ENCODE measurements at regions not wholly inside any gene's neighbourhood (a gene's known extent, or its start where the extent isn't known, plus 50 kb on each side); places are given as distances from the start of the nearest gene placed in this dataset.

DNA sequence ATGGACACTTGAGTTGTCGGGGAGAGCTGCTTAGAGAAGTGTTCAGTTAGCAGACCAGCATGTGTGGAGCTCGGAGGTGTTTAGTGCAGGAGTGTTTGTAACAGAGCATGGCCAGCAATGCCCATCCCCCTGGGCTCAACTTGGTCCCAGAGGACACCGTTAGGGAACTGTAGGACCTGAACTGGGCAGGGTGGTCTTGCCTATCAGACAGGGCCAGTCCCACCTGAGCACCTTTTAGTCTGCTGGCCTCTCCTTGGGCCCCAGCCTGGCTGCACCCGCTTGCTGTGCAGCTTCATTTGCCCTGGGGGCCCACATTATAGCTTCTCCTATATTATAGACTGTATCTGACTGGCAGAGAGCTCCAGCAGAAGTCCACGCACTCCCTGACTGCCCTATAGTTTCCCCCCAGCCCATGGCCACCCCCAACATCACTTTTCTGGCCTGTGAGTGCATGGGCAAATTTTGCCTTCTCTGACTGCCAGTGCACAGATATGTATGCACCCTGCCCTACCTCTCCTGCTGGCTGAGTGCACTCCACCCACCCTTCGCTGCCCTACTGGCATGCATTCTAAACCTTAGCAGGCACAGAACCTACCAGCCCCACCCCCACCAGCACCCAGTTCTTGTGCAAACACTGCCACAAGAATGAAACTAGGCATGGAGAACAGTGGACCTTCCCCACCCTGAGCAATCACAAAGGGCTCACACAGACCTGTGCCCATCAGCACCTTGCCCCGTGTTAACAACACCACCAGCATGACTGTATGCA lies 1030.6 kb upstream of the GHITM start:
- no peak for DNase-seq (ENCODE audit: low read depth)
- H3K4me3 ChIP-seq (ENCODE audit: low read depth, low read length), result no peak overlapping the region
- TF ChIP-seq, protein P1, sequence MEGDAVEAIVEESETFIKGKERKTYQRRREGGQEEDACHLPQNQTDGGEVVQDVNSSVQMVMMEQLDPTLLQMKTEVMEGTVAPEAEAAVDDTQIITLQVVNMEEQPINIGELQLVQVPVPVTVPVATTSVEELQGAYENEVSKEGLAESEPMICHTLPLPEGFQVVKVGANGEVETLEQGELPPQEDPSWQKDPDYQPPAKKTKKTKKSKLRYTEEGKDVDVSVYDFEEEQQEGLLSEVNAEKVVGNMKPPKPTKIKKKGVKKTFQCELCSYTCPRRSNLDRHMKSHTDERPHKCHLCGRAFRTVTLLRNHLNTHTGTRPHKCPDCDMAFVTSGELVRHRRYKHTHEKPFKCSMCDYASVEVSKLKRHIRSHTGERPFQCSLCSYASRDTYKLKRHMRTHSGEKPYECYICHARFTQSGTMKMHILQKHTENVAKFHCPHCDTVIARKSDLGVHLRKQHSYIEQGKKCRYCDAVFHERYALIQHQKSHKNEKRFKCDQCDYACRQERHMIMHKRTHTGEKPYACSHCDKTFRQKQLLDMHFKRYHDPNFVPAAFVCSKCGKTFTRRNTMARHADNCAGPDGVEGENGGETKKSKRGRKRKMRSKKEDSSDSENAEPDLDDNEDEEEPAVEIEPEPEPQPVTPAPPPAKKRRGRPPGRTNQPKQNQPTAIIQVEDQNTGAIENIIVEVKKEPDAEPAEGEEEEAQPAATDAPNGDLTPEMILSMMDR (IDR thresholded peaks at IDR 0.05; ENCODE audit: insufficient read depth, low read depth, low read length, missing control alignments), result no peak

DNA sequence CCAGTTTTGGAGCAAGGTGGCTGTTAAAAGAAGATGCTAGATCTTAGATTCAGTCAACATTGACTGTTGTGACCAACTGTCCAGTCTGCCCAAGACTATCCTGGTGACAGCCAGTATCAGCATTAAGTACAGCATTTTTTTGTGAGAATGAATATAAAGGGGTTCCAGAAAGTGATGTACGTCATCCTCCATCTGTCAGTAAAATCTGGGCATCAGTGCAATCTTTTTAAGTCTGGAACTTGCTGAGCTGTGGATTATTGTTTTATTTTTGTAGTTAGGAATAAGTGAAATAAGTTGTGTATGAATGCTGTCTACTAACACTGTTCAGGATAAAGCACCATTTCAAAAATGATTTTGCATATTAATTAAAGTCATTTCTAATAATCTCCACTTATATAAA lies 1020.0 kb upstream of the GHITM start:
- TF ChIP-seq, protein P1 (IDR thresholded peaks at IDR 0.05; ENCODE audit: insufficient read depth, low read depth, low read length, missing control alignments), result no peak
- no peak for DNase-seq (ENCODE audit: low read depth)
- H3K4me3 ChIP-seq (ENCODE audit: low read depth, low read length), result no peak overlapping the region

GRCh38 chr10:83122336-83122735 lies 1017.0 kb upstream of the GHITM start:
- no peak for DNase-seq (ENCODE audit: low read depth)
- TF ChIP-seq, protein P1 (IDR thresholded peaks at IDR 0.05; ENCODE audit: insufficient read depth, low read depth, low read length, missing control alignments), result no peak

GRCh38 chr10:83127942-83128575 lies 1011.2 kb upstream of the GHITM start:
- DNase-seq (ENCODE audit: low read depth), result no peak
- no peak overlapping the region for H3K4me3 ChIP-seq (ENCODE audit: low read depth, low read length)
- TF ChIP-seq, protein P1 (IDR thresholded peaks at IDR 0.05; ENCODE audit: insufficient read depth, low read depth, low read length, missing control alignments), result no peak

More at GRCh38 chr10:83122336-83122735, 1017.0 kb upstream of the GHITM start:
- no peak overlapping the region for H3K4me3 ChIP-seq (ENCODE audit: low read depth, low read length)

DNA sequence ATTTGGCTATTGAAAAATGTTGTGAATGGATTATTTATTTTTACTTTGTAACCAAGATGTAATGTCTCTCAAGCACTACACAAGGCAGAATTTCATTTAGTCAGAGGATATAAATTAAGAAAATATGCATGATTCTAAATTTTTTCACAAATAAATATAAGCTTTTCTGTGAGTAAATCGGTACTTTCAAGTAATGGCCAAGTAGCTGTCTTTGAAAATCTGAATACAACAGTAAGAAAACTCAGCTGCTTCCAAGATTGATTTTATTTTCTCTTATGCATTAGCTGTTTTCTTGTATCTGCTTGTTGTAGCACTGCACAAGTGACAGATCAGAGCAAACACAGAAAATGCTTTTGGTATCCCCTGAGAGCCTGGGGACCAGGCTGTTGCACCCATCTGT lies 998.5 kb upstream of the GHITM start:
- H3K4me3 ChIP-seq (ENCODE audit: low read depth, low read length), result no peak overlapping the region
- DNase-seq (ENCODE audit: low read depth), result no peak
- TF ChIP-seq, protein P1 (IDR thresholded peaks at IDR 0.05; ENCODE audit: insufficient read depth, low read depth, low read length, missing control alignments), result no peak

DNA sequence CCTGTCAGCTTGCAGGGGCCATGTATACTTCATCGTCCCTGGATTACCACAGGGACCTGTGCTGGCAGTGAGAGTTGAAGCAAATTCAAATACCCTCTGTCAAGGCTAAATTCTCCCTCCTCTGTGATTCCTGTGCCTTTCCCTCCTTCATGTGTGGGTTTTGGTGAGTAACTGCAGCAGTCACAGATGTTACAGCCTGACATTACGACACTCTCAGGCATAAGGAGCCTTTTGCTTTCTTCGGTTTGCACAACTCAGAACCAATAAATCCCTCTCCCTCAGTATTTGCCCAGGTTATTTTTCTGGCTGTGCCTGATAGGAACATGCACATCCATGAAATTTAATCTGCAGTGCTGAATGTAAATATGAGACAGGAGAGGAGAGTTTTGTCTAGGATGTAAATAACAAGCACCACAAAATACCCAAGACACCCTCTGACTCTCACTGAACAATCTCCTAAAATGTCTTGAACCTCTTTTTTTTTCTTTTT lies 997.2 kb upstream of the GHITM start:
- TF ChIP-seq, protein P1 (IDR thresholded peaks at IDR 0.05; ENCODE audit: insufficient read depth, low read depth, low read length, missing control alignments), result no peak
- DNase-seq (ENCODE audit: low read depth), result no peak
- H3K4me3 ChIP-seq (ENCODE audit: low read depth, low read length), result no peak overlapping the region
